Fibroblast of the conjunctiva (primary cell): ENCODE measurements at regions not wholly inside any gene's neighbourhood (a gene's known extent, or its start where the extent isn't known, plus 50 kb on each side); places are given as distances from the start of the nearest gene placed in this dataset.
"Not testable (repeated sequence)": the region's sequence is repeated elsewhere in the genome, so short reads cannot be mapped to it uniquely, and the experiment has no call there.

ENCODE experiments used
- DNase-seq: peaks from one replicate; pipeline ENCODE4 v3.0.0-alpha.2; 2010; ENCODE audit warnings: low read depth

DNA sequence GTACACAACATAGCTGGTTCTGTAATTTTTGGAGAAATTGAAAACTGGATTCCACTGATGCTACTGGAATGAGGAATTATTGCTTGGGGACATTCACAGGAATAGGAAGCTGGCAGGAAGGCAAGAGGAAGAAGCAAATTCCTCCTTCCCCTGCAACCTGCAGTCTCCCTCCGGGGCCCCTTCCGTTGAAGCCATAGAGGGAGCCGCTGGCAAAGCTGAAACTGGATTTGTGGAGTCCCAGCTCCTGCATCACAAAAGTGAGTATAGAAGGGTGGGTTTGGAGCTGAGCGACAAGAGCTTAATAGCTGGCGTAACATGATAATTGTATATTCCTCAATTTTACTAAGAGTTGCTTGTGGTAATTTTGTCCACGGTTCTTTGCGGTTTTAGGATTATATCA is 190.8 kb downstream of the ADRA2A start:
- DNase-seq = no peak

DNA sequence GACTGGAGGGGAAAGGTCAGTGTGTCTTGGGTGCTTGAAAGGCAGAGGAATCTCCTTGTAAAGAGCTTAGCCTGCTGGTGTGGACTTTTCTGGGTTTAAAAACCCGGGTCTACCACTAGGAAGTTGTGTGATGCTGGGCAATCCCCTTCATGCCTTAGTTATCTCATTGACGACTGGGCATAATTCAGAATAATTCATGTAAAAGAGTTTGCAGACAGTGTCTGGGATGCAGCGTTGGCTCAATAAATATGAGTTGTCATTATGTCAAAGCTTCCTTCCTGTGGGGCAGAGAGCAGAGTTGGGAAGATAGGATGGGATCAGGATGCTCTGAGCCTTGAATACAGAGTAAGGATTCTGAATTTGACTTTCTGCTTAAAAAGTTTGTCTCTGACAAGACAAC is 196.4 kb downstream of the ADRA2A start:
- DNase-seq = no peak

DNA sequence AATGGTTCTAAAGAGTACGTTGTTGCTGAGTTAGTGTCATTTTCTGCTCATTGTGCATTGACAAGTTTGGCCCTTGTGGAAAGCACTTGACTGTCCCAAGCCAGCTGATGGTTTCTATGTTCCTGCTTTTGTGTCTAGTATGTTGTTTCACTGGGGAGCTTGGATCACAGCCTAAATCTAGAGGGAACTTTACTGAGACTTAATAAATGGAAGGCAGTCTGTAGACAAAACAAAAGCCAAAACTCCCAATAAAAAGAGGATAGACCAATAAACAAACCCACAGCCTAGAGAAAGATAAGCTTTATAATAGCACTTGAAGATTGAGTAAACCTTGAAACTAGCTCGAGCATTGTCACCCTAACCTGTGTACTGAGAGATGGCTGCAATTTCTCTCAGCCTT is 196.8 kb downstream of the ADRA2A start:
- no peak for DNase-seq

DNA sequence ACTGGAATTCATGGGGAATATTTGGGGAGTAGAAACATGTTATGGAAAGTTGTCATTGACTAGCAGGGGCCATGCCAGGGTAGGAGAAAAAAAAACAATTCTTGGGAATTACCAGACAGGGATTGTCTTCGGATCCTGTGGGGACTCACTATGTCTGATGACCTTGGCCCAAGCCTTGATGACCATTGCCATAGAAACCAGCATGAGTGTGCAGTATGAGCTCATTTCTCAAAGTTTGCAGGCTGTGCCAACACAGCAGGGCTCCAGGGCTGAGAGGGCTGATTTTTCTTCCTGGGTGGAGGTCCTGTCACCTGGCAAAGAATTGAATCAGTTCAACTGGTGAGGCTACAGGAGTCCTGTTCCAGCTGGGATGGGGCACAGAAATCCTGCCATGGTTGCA is 198.3 kb downstream of the ADRA2A start:
- DNase-seq = no peak

DNA sequence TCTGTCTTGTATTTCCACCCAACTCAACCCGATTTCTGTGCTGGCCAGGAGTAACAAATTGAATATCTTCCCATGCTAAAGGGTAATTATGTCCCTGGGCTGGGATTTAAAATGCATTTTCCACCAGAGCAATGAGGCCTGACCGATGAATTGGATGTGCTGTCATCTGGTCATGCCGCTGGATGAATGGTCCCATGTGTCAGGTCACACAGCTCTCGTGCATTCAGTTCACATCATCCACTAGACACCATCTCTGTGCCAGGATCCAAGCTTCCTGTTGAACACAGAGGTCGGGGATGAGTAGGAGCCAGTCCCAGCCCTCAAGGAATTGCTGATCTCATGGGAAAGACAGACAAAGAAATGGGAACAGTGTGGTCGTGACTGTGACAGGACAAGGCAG is 200.8 kb downstream of the ADRA2A start:
- DNase-seq = no peak

DNA sequence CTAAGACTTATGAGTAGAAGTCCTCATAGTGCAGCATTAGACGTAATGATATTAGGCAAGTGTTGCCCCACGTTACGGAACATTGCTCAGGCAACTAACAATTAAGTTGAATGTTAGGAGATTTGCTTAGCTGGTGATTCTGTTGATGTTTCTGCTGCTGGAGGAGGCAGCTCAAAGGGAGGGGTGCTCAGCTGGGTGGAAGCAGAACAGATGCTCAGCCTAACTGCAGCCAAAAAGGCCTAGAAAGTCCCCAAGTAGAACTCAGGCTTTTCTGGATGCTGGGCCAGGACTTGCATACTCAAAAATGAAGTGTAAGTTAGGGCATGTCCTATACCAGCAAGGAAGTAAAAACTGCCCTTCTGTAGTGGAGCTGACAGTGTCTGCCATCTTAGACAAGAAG is 201.4 kb downstream of the ADRA2A start:
- DNase-seq = no peak

DNA sequence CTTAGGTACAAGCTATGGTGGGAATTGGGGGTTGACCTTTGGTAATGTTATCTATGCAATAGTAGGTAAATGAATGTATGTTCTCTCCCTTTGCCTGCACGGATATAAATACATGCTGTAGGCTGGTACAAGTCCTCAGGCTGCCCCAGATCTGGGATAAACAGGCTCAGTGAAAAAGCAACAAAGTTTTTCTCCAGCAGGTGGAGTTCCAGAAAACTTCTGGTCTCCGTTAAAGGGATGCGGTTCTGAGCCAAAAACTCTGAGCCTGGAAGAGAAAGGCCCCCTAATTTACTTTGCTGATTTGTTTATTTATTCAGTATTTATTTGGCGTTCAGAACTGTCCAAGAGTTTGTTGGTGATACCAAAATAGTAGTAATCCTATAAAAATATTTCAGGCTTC is 204.7 kb downstream of the ADRA2A start:
- no peak for DNase-seq

DNA sequence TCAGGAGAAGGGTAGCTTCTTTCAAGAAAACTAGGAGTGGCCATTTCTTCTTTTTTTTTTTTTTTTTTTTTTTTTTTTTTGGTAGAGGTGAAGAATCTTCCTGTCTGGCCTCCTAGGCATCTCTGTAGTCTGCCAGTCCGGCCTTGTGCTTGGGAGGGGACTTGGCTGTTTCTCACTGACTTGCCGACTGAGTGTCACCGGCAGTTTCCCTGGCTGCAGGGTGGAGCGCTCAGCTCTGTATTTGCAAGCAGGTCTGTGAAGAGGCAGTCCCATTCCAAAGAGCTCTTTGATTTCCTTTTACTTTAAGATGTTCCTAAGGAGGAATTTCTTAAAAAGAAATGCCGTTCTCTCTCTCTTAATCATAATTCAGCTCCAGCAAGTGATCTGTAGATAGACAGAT is 212.6 kb downstream of the ADRA2A start:
- DNase-seq = no peak

DNA sequence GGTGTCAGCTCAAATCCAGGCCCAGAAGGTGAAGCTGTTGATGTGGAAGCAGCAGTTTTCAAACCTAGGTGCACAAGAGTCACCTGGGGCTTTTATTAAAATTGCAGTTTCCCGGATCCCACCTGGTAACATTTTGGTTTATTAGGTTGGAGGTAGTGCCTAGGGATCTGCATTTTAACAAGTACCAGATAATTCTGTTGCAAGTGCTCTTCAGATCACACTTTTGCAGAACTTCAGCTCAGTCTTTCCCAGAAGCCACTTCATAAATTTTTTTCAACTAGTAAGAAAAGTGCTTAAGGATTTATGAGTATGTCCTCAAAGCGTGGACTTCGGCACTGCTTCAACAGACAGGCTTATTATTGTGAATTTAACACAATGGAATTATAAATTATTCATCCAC is 213.8 kb downstream of the ADRA2A start:
- no peak for DNase-seq

DNA sequence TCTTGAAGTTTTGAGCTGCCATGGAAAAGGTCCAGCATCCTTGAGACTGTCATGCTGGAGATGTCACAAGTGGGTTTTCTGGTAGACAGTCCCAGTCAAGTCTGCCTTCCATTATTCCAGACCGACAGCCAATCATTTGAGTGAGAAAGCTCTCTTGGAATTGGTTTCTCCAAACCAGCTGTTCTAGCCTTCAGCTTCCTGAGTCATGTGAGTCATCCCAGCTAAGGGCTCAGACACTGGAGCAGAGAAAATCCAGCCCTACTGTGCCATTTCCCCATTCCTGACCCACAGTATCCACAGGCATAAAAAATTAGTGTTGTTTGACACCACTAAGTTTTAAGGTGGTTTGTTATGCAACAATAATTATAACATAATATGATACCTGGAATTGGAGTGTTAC is 219.0 kb downstream of the ADRA2A start:
- DNase-seq = no peak

DNA sequence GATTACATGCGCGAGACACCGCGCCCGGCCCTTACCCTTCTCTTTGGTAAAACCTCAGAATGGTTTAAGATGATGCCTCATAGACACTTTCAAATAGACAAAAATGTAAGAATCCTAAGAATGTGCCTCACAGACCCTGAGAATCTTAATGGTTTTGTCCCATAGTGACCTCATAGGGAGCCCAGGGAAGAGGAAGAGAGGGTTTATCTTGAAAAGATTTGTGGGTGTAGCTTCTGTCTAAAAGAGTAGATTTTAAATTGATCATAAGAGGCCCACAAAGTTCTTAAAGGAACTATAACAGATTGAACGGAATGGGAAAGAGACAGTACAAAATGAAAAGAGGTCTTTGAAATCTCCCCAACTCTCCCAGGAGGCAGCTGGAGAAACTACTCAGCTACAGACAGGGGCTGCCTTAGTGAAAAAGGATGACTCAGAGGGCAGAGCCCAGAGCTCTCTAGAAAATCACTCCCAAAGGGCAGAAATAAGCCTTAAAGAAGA is 220.6 kb downstream of the ADRA2A start:
- no peak for DNase-seq

DNA sequence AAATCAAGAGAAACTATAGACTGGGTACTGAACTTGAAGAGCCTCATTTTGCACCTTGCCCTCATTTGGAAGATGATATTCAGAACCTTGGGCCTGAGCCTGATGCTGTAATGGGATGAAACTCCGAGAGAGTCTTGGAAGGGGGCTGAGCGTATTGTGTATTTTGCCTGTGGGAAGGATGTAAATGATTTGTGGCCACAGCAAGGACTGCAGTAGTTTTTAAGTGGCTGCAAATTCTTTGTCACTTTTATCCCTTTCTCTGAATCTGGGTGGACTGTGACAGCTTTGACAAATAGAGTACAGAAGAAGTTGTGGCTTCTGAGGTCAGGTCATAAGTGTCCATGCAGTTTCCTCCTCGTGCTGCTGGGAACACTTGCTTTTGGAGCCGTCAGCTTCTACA is 221.2 kb downstream of the ADRA2A start:
- DNase-seq = no peak

DNA sequence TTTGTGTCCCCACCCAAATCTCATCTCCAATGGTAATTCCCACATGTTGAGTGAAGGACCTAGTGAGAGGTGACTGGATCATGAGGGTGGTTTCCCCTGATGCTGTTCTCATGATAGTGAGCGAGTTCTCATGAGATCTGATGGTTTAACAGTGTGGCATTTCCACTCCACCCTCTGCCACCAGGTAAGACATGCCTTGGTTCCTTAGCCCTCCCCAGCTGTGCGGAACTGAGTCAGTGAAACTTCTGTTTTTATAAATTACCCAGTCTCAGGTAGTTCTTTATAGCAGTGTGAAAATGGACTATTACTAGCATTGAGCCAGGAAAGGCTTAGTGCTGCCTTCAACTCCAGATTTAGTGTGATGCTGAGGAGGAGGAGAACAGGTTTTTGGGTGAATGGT is 222.2 kb downstream of the ADRA2A start:
- DNase-seq = no peak

DNA sequence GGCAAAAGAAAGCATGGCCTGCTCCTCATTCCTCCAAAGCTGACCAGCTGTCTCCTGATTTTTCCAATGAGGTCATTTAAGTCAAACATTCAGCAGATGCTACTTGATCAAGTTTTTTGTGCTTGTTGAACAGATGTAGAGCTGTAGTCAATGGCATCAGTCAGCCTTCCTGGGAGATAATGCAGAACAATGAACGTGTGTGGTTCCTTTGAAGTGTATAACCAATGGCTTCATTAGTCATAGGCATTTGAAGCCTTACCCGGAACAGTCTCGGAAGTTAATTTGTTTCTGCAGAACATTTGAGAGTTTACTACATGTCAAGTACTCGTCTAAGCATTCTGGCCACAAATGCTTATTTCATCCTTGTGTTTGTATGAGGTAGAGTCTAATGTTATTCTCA is 227.1 kb downstream of the ADRA2A start:
- DNase-seq = no peak

DNA sequence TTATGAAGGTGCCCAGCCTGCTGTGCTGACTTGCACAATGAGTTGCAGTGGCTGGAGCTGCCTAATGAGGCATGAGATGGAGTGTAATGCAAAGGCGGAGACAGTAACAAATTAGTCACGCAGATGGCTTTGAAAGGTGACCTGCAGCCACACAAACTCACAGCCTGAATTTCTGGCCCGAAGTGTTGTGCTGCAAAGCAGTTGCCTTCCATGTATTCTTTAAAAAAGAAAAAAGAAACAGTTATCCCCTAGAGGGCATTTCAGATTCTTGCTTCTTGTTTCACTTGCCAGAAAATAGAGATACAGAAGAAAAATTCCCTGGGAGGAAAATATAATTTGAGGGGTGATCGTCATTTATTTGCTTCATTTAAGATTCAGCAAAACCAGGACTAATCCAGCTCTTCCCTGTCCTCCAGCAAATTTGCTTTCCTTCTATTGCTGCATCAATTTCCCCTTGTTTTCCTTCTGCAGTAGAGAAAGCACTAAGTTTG is 239.9 kb downstream of the ADRA2A start:
- DNase-seq = no peak

DNA sequence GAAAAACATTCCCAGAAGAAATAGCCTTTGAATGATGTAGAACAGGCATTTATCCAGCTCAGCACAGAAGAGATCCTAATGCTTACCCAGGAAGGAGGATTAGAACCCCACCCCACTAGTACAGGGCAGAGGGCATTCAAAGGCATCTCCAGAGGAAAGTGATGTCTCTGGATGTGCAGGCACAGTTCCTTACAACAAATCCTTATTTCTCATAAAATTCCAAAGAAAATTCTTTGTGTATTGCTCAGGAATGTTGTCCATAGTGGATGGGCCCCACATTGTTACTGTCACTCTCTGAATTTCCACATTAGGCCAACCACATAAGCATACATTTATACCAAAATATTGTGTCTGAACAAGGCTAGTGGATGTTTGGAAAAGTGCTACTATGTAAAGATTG is 243.0 kb downstream of the ADRA2A start:
- no peak for DNase-seq

DNA sequence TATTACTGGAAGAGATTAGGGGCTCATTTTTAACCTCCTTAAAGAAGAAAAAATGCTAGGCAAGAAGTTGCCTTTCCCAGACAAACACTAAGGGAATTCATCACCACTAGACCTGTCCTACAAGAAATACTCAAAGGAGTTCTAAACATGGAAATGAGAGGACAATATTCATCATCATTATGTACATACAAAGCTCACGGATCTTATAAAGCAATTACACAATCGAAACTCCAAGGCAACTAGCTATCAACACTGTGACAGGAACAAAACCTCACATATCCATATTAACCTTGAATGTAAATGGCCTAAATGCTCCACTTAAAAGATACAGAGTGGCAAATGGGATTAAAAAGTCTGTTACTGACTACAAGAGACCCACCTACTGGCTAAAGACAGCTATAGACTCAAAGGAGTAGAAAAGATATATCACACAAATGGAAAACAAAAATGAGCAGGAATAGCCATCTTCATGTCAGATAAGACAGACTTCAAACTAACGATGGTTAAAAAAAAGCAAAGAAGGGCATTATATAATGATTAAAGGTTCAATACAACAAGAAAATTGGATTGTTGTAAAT is 246.6 kb downstream of the ADRA2A start:
- DNase-seq = no peak

DNA sequence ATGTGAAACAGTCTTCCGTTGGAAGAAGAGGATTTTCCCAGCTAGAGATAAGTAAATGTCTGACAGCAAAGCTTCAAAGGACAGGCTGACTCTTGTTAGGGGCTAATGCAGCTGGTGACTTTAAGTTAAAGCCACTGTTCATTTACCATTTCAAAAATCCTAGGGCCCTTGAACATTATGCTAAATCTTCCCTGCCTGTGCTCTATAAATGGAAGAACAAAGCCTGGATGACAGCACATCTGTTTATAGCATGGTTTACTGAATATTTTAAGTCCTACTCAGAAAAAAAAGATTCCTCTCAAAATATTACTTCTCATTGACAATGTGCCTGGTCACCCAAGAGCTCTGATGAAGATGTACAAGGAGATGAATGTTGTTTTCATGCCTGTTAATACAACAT is 255.3 kb downstream of the ADRA2A start:
- DNase-seq = not testable (repeated sequence)

DNA sequence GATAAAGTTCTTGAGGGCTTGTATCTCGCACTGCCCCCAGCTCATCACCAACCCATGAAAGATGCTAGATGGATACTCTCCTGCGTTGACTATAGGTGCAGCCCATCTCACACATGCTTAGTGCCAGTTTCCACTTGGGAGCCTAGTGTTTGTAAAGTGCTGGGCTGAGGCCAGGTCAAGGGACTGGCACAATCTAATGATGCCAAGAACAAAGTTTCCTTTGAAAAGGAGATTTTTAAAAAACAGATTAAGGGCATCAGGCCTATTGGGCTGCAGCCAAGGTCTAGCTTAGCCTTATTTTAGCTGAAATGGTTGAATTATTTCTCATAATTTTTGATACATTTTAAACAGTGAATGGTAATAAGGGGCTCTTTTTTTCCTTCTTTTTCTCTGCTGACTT is 259.0 kb downstream of the ADRA2A start:
- DNase-seq = no peak

DNA sequence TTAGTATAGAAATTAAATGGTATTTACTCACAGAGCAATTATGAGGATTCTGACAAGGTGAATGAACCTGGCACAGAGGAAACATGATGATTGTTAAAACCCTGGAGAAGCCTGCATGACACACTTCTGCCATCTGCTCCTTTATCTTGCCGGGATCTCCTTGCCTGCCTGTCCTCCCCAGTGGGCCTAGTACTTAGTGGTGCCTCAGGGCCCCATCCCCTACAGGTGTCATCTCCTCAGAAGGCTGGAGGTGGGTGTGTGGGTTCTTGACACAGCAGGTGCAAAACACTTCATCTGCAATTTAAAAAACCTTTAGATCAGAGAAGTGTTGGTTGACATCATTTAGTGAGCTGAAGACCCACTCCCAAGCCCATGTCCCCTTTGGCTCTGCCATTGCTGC is 261.2 kb downstream of the ADRA2A start:
- DNase-seq = no peak

DNA sequence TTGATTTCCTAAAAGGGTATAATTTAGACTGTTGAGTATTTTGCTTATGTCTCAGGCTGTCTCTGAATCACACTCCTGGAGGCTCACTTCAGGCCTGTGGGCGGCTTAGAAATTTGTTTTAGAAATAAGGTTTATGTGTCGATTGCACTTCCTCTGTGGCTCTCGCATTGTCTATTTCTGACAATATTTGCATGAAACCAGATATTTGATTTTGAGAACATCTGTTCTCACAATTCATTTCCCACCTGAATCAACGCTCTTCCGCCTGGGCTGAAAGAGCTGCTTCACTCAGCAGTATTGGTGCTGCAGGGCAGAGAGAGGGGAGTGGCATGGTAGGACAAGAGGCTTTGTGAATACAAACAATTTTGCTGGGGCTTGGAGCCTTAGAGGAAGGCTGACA is 262.0 kb downstream of the ADRA2A start:
- no peak for DNase-seq

DNA sequence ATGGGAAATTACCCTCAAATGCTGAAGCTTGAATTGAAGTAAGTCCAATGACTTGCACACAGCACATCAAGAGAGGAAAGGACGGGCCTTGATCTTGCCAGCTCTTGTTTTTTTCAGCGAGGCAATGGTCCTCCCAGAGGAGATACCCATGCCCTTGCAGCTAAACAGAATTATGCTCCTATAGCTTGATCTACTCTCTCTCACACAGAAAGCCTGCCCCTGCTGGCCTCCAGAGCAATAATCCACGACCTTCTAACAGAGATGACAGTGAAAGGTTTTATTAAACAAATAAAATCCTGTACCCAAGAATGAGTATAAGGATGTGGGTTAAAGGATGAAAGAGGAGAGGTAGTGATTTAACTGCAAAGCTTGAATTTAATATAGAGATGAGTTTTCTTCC is 268.0 kb downstream of the ADRA2A start:
- DNase-seq = no peak

DNA sequence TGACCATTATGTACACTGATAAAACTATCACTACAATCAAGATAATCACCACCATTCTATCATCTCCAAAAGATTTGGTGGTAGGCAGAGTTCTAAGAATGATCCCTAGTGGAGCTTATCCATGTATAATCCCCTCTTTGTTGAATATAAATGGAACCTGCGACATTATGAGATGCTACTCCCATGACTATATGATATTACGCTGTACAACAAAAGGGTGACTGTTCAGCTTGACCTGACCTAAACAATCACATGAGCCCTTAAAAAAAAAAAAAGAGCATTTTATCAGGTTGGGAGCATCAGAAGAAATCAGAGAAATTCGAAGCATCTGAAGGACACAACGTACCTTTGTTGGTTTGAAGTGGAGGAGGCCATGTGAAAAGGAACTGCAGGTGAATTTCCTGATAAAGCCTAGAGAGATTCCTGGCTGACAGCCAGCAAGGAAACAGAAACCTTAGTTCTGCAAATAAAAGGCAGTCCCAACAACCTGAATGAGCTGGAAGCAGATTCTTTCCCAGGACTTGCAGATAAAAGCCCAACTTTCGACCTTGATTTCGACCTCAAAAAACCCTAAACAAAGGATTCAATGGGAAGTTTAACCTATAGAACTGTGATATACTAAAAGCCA is 270.7 kb downstream of the ADRA2A start:
- DNase-seq = no peak

DNA sequence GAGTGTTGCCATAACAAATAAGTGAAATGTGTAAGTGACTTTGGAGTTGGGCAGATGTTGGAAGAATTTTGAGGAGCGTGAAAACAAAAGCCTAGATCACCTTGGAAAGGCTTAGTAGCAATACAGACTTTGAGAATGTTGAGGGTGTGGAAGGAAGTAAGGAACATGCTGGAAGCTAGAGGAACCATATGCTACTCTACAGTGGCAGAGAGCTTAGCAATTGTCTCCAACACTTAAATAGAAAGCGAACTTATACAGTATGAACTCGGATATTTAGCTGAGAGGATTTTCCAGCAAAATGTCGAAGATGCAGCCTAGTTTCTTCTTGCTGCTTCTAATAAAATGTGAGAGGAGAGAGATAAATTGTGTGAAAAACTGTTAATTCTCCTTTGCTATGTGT is 271.2 kb downstream of the ADRA2A start:
- no peak for DNase-seq
